Fibroblast of peridontal ligament (primary cell): ENCODE measurements at regions not wholly inside any gene's neighbourhood (a gene's known extent, or its start where the extent isn't known, plus 50 kb on each side); places are given as distances from the start of the nearest gene placed in this dataset.

Experiments used
- DNase-seq: peaks from one replicate; pipeline ENCODE4 v3.0.0-alpha.2; 2010; ENCODE audit errors: extremely low read depth

DNA sequence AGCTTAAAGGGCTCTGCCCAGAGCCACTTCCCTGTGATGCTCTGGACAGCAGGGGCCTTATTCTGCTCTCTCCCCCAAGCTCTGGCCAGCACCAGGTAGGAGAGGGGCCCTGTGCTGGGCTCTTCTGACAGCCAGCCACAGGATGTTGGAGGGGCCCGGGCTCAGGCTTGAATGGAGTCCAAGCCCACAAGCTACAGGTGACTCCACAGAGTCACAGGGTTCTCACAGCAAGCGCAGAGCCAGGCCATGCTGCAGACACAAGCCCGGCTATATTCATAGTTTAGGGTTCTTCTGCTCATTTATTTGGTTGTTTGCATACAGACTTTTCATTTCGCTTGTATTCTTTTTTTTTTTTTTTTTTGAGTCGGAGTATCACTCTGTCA is 1392.8 kb downstream of the BRD1 start:
- no peak for DNase-seq

- no peak for DNase-seq
These were observed 1393.4 kb downstream of the BRD1 start for GRCh38 chr22:48434156-48434867.

DNA sequence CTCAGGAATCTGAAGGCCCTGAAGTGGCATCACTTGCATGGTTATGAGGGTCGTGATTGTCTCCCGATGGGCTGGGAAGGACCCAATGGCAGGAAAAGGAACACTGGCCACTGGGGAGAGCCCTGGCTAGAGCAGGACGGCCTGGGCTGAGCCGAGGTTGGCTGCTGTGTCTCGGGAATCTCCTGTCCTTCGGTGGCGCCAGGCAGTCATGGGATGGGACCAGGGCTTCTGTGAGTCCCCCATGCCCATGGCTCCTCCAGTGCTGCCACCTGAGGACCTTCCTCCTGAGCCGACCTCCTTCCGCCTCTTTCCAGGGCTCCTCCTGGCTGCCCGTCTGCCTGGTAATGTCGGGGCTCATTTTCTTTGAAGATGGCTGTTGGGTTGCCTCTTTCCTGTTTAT is 1394.0 kb downstream of the BRD1 start:
- DNase-seq, result no peak

DNA sequence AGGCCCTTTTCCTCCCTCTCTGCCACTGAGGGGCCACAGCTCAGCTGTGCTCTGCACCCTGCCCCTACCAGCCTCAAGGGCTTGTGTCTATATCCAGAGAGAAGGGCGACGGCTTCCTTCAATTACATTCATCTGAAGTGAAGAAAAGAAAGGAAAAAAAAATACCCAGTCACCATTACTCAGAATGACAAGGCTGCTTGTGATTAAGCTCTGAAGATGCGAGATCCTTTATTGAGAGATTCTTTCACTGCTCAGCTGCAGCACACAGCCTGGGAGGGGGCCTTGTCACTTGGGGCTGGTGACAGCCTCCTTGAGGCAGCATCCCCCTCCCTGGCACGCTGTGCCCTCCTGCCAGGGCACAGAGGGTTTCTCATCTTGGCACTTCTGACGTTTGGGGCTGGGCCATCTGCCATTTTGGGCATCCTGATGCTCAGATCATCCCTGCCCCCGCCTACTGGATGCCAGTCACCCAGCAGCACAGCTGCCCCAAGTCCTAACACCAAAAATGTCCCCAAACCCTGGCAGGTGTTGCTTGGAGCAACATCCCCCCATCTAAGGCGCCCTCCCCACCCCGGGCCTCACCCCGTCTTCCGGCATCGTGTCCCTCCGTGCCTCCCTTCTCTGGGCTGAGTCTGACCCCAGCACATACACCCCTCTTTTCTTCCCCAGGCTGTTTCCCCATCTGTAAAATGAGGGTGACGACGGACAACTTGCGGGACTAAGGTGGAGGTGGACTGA is 1394.7 kb downstream of the BRD1 start:
- no peak for DNase-seq

- no peak for DNase-seq
These were observed 1395.9 kb downstream of the BRD1 start for GRCh38 chr22:48431536-48432315.

DNA sequence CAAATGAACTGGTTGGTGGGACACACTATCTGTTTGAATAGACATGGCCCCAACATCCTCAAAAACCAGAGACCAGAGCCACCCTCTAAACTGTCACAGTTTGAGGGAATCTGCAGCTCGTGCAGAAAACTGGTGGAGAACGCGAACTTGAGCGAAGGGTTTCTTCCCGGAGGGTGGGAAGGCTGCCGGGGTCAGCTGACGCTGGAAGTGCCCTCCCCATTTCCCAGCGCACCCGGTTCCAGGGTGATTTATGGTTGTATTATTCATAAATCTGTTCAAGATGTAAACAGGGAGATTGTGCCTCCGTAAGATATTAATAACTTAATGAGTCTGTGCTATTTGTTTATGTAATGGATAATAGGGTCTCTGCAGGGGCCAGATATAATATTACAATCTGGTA is 1396.7 kb downstream of the BRD1 start:
- no peak for DNase-seq

DNA sequence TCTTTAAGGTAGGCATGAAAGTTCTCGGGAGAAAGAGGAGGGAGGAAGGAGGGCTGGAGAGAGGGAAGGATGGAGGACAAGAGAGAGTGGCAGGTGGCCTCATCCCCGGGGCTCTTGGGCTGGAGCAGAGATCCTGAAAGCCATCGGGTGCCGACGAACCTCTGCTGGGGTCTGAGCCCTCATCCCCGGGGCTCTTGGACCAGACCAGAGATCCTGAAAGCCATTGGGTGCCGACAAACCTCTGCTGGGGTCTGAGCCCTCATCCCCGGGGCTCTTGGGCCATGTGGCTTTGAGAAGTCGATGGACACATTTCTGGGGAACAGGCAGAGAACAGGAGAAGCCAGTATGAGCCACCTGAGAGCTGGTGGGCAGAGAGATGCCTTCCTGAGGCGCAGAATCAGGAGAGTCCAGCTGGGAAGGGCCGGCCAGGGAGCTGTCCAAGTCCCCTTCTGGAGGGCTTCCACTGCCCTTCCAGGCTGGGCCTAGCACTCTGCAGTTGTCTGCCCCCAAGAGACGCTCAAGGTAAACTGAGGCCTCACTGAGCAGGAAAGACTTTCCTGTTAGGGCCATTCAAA is 1398.1 kb downstream of the BRD1 start:
- DNase-seq, result no peak

DNA sequence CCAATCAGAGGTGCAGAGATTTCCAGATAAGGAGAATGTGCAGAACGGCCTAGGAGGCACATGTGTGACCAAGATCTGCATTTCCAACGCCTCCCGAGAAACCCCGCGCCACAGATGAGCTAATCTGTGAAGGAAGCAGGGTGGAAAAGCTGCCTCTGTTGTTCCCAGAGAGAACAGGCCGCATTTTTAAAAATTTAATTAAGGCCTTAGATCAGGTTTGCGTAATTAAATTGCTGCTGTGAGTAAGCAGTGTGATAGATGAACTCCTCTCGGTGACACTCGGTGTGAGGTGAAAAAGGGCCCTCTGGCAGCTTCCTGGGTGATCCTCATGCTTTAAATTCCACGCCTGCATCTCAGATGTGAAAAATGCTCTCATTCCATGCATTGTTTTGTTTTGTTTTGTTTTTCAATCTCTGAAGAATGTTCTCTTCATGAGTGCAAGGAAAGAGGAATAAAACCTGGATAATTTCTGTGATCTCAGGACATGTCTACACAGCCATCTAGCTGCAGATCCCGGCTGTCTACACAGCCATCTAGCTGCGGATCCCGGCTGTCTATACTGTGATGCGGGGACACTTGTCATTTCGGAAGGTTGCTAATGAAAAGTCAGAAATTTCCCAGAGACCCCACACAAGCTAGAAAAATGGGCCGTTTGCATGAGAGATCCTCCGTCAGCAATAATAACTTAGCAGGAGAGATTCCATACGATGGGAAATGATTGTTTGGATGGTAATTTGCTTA is 1398.9 kb downstream of the BRD1 start:
- DNase-seq, result no peak

- DNase-seq, result no peak
These were observed 1399.9 kb downstream of the BRD1 start for GRCh38 chr22:48427731-48428211.

DNA sequence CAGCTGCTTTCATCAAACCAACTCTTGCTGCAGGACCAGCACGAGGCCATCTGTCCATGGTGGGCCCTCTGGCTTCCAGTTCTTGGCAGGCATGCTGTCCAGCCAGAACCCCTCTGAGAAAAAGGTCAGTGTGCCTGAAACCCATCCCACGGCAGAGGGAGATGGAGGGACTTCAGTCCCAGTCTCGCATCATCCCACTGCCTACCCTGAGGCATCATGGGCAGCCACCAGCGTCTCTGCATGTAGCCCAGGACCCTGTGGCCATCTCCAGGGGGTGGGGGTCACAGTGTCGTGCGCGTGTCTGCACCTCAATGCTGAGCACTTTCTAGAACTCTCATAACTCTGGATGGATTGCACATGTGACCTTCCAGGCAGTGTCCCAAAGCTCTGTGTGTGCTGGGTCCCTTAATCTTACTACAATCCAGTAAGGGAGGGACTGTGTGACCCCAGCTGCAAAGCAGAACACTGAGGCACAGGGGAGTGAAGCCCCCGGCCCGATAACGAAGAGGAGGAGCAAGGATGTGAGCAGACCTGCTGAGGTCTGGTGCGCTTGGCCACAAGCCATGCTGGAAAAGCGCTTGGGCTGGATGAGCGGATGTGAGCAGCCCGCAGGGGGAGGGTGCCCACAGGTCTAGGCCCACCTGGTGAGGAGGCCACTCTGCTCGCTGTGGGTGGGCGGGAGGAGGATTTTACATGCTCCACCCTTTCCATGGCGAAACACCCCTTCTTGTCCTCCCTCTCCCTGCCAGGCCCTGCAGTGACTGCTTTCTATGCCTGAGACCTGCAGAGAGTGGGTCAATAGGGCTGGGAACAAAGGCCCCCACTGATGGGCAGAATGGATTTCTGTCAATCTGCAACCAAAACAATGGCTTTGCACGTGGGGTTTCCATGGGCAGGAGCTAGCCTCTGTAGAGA is 1401.0 kb downstream of the BRD1 start:
- no peak for DNase-seq

- no peak for DNase-seq
These were observed 1402.0 kb downstream of the BRD1 start for GRCh38 chr22:48425641-48426040.

GRCh38 chr22:48425091-48425506 is 1402.6 kb downstream of the BRD1 start:
- no peak for DNase-seq

GRCh38 chr22:48424661-48425060 is 1403.0 kb downstream of the BRD1 start:
- DNase-seq, result no peak

GRCh38 chr22:48424201-48424627 is 1403.5 kb downstream of the BRD1 start:
- no peak for DNase-seq

DNA sequence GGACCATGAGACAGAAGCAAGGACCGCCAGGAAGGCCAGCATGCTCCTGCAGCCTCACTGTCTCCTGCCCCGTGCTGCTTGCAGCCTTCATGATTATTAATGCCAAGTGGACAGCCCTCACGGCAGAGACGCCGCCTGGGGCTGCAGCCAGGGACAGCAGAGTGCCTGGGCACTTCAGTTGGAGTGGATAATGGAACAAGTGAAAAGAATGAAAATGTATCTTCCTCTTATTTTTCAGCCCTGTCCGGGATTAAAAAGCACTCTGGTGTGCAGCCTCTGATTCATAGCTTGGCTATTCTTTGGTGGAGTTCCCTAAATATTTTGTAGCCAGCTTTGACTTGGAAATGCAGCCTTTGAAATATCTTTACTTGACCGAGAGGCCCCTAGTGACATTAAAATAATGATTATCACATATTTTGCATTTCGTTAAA is 1404.2 kb downstream of the BRD1 start:
- DNase-seq, result no peak

- DNase-seq, result no peak
These were observed 1404.7 kb downstream of the BRD1 start for GRCh38 chr22:48422900-48423480.

GRCh38 chr22:48418831-48419230 is 1408.8 kb downstream of the BRD1 start:
- no peak for DNase-seq

DNA sequence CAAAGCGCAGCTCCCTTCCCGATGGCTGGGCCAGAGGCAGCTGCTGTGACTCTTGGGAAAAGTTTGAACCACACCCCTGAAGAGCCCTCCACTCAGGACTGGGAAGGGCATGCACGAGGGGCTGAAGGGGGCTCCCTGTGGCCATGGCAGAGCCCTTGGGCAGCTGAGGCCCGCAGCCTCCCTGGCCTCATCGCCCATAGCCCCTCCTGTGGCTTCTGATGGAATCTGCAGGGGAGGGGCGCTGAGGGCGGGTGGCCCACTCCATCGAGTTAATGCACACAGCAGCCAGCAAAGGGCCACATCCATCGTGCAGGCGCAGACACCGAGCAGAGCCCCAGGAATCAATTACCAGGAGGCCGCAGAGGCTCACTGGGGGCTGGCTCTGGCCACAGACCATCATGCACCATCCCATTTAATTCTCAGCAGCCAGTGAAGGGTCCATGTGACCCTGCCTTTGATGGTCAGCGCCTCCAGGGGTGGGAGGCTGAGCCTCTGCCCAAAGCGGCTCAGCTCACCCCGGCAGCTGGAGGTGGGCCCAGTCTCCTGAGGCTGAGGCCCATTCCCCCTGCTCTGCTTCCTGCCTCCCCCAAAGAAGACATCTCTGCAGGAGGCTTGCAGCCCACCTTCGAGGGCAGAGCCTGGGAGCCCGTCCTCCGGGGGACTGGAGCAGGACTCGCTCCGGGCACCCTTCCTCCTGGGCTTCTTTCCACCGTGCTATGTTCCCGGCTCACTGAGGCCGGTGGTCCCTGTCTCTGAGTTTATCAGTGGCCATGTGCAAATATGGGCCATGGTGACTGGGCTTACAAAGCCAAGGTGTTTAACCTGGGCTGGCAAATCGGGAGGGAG is 1410.2 kb downstream of the BRD1 start:
- no peak for DNase-seq
